ENCODE measurements at regions not wholly inside any gene's neighbourhood (a gene's known extent, or its start where the extent isn't known, plus 50 kb on each side); places are given as distances from the start of the nearest gene placed in this dataset.

DNA sequence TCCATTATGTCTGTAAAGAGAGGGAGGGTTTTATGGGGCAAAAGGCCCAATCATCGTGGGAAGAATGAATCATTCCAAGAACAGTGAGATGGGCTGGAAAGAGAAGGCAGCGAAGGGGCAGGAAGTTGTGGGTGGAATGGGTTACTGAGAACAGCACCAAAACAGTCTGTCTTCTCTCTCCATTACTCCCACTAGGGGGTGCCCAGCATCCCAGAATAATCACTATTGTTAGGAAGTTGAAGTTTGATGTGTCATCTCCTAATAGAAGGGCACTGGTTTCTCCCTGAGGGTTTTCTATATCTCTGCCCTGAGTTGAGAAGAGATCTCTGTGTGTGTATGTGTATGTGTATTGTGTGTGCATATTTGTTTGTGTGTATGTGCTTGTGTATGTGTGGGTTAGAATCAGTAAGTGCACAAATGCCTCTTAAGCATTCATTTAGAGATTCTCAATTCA, 76.6 kb upstream of the MAP4K3 start:
- TF ChIP-seq, protein P1, sequence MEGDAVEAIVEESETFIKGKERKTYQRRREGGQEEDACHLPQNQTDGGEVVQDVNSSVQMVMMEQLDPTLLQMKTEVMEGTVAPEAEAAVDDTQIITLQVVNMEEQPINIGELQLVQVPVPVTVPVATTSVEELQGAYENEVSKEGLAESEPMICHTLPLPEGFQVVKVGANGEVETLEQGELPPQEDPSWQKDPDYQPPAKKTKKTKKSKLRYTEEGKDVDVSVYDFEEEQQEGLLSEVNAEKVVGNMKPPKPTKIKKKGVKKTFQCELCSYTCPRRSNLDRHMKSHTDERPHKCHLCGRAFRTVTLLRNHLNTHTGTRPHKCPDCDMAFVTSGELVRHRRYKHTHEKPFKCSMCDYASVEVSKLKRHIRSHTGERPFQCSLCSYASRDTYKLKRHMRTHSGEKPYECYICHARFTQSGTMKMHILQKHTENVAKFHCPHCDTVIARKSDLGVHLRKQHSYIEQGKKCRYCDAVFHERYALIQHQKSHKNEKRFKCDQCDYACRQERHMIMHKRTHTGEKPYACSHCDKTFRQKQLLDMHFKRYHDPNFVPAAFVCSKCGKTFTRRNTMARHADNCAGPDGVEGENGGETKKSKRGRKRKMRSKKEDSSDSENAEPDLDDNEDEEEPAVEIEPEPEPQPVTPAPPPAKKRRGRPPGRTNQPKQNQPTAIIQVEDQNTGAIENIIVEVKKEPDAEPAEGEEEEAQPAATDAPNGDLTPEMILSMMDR (IDR thresholded peaks at IDR 0.05) = peak in 2 of 3 experiments; percentile 42 to 43
- TF ChIP-seq POLR2A (IDR thresholded peaks at IDR 0.05) = no peak
